Adipocyte (in vitro differentiated cells): ENCODE measurements at regions not wholly inside any gene's neighbourhood (a gene's known extent, or its start where the extent isn't known, plus 50 kb on each side); places are given as distances from the start of the nearest gene placed in this dataset.

ENCODE experiments used
- DNase-seq: peaks from one replicate; pipeline ENCODE4 v3.0.0-alpha.2; 2015; ENCODE audit warnings: low read depth
- H3K27me3 ChIP-seq: replicated peaks from 2 replicates; pipeline ENCODE4 v1.7.0; 2013; ENCODE audit warnings: mild to moderate bottlenecking, low read length, moderate library complexity; ENCODE audit not compliant: control insufficient read depth, insufficient read depth
- H3K36me3 ChIP-seq: 2 replicates; pipeline ENCODE4 v1.7.0; 2013; ENCODE audit warnings: low read length, mild to moderate bottlenecking, moderate library complexity; ENCODE audit not compliant: control insufficient read depth, insufficient read depth, severe bottlenecking
- H3K4me1 ChIP-seq: 2 replicates; pipeline ENCODE4 v1.7.0; 2013; ENCODE audit warnings: mild to moderate bottlenecking, low read length, moderate library complexity; ENCODE audit not compliant: control insufficient read depth, insufficient read depth
- H3K4me3 ChIP-seq: 2 replicates; pipeline ENCODE4 v1.7.0; 2013; ENCODE audit warnings: mild to moderate bottlenecking, low read length, moderate library complexity
- H3K9ac ChIP-seq: 2 replicates; pipeline ENCODE4 v1.7.0; 2013; ENCODE audit warnings: mild to moderate bottlenecking, low read length, moderate library complexity
- H3K9me3 ChIP-seq: 2 replicates; pipeline ENCODE4 v1.7.0; 2013; ENCODE audit warnings: mild to moderate bottlenecking, low read length, moderate library complexity; ENCODE audit not compliant: control insufficient read depth

DNA sequence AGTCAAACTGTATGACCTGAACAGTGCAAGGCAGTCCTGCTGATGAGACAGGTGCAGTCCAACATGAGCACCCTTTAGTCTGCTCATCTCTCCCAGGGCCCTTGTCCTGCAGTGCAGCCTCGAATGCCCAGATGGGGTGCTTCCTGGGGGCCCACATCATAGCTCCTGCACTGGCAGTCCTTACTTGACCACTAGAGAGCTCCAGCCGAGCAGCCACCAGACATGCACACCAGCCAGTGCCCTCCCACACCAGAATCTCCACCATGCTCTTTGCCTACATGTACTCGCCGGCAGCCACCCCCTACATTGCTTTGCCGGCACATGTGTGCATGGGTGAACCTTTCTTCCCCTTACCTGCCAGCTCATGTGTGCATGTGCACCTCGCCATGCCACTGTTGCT is 188.8 kb upstream of the GULP1 start:
- Histone ChIP-seq H3K4me1 (no peaks in the 10 kb centered on the region), H3K27me3 (no peaks in the 10 kb centered on the region), H3K36me3 (no peaks in the 10 kb centered on the region), H3K9ac (no peak overlapping the region), H3K9me3 (no peaks in the 10 kb centered on the region), H3K4me3 (no peak overlapping the region)
- no peak for DNase-seq

DNA sequence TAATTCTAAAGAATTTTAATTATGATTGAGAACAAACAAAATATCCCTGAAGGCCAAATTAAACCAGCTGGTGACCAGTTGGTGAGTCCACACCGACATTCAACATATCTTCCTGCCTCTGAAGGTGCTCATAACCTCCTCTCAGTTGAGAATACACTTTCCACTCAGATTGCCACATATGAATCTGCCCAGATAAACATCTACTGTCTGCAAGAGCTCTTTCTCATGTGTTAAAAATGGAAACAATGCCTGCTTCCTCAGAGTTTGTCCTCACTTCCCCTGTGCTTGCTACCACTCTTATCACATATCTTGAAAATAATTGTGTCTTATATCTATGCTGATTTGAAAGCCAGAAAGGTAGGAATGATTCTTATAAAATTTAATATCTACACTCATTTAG is 177.7 kb upstream of the GULP1 start:
- no peaks in the 10 kb centered on the region for H3K36me3 ChIP-seq
- H3K9me3 ChIP-seq, result no peaks in the 10 kb centered on the region
- no peak overlapping the region for H3K4me3 ChIP-seq
- no peaks in the 10 kb centered on the region for H3K27me3 ChIP-seq
- H3K4me1 ChIP-seq, result peaks cover 11% of the 10 kb centered on the region
- DNase-seq, result peak; percentile 82
- no peak overlapping the region for H3K9ac ChIP-seq

DNA sequence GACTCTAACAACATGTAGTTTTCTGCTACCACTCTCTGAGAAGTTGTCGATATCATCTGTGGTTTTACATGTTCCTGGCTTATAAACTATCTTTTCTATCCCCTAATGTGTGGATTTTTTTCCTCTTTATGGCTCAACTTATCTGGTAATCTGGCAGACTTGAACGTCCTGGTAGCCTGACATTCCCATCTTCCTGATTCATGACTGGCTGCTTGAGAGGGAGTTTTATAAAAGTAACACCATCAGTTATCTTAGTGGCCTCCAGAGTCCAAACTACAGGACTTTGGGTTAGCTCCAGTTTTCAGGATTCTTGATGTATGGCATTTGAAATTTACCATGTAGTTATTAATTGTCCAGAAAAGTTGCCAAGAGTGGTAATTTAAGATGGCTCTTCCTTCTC is 174.0 kb upstream of the GULP1 start:
- H3K4me3 ChIP-seq, result no peak overlapping the region
- no peaks in the 10 kb centered on the region for H3K36me3 ChIP-seq
- no peak overlapping the region for H3K9ac ChIP-seq
- no peaks in the 10 kb centered on the region for H3K9me3 ChIP-seq
- peaks cover 11% of the 10 kb centered on the region for H3K4me1 ChIP-seq
- H3K27me3 ChIP-seq, result no peaks in the 10 kb centered on the region
- no peak for DNase-seq

DNA sequence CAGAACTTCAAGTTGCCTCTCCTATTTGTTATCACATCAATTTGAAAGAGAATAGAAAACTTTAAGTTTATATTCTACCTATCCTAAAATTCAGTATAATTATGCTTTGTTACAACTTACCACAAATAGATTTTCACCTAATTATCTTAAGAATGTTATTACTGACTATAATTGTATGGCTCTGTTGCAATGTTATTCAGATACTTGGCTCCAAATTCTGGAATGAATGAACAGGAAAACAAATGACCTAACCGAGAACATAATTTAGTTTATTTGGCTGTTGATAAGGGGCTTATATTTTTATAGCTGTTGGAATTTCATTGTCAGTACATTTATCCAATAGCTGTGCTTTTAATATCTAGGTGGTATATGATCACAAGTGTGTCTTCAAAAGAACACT is 173.2 kb upstream of the GULP1 start:
- H3K4me3 ChIP-seq, result no peak overlapping the region
- DNase-seq, result peak; percentile 16

DNA sequence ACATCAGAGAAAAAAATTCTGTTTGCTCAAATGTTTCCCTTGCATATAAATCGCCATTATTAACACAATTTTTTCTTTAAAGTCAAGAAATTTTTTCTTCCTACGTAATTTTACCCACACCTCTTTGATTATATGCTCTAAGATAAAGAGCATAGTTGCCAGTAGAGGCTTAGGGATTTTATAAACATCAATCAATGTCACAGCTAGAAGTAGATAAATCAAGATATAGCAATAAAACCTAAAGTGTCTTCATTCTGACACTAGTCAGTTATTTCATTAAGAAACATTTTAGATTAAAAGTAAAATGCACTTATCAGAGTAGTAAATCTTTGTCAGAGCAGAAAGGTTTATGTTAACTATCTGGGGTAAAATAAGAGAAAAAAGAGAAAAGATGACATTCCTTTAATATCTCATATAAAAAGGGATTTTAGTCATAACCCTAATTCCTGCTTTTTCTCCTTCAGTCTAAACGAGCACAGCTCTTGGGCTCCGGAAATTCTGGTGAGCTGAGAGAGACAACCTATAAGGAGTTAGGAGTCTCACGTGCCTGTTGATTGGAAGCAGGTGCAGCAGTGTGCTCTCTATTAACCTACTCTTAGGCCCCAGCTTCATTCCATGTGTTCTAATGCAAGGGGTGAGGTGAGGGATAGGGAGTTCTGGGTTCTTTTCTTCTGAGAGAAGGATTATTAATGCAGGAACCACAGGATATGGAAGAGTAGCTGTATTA is 172.4 kb upstream of the GULP1 start:
- Histone ChIP-seq H3K27me3 (no peaks in the 10 kb centered on the region), H3K9ac (no peak overlapping the region), H3K9me3 (no peaks in the 10 kb centered on the region), H3K36me3 (no peaks in the 10 kb centered on the region), H3K4me3 (no peak overlapping the region), H3K4me1 (peaks cover 11% of the 10 kb centered on the region)
- DNase-seq, result no peak

More for the DNA sequence above, 173.2 kb upstream of the GULP1 start:
- Histone ChIP-seq H3K27me3 (no peaks in the 10 kb centered on the region), H3K4me1 (peaks cover 11% of the 10 kb centered on the region), H3K36me3 (no peaks in the 10 kb centered on the region), H3K9me3 (no peaks in the 10 kb centered on the region), H3K9ac (no peak overlapping the region)

DNA sequence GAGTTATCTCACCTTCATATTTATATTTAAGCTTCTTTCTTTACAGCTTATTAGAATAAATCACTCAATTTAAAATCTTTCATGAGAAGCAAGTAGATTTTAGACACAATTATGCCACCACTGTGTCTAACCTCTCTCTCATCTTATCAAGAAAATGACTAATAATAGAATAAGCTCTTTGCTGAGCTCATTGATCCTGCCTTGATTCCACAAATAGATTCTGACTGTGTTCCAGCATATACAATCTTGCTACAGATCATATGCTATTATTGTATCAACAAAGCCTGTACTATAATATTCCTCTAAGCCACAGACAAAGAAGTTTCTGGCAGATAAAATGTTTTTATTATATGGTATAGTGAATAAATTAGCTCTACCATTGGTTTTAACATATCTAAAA is 168.7 kb upstream of the GULP1 start:
- H3K9me3 ChIP-seq, result no peaks in the 10 kb centered on the region
- no peaks in the 10 kb centered on the region for H3K27me3 ChIP-seq
- H3K9ac ChIP-seq, result no peak overlapping the region
- DNase-seq, result no peak
- no peak overlapping the region for H3K4me3 ChIP-seq
- no peaks in the 10 kb centered on the region for H3K36me3 ChIP-seq
- H3K4me1 ChIP-seq, result peaks cover 9% of the 10 kb centered on the region

DNA sequence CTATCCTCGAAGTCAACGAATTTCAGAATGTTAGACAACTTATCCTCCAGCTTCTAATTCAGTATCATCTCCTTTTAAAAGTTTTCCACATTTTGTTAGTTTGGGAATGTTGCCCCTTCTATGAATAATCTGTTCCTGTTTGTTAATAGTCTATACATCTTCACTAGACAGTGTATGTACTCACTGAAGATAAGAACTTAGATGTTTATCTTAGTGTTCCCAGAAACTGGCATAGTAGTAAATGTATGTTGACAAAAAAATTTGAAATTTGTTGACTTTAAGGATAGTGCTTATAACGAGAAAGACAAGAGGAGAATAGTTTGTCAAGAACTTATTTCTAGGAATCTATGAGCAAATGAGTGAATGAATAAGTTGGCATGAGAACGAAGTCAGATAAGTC is 162.0 kb upstream of the GULP1 start:
- DNase-seq, result no peak

DNA sequence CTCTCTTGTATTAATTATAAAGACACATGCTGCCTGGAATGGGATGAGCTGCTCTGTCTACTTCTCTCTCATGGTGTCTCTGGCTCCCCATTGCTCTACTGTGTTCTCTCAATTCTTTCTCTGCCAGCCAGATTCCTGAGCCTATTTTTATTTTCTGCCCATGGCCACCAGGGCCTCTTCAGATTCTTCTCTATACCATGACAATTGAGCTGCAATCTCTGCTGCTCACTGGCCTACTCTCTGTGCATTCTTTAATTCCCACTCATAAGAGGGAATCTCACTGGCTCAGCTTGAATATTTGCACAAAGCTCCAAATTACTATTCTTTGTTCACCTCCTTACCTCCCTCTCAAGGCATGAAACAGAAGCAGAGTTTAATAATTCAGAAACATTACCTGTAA is 161.4 kb upstream of the GULP1 start:
- no peaks in the 10 kb centered on the region for H3K36me3 ChIP-seq
- no peaks in the 10 kb centered on the region for H3K9me3 ChIP-seq
- peaks cover 5% of the 10 kb centered on the region for H3K4me1 ChIP-seq
- DNase-seq, result peak; percentile 12
- no peaks in the 10 kb centered on the region for H3K27me3 ChIP-seq
- H3K9ac ChIP-seq, result no peak overlapping the region
- H3K4me3 ChIP-seq, result no peak overlapping the region

More for the DNA sequence above, 162.0 kb upstream of the GULP1 start:
- no peaks in the 10 kb centered on the region for H3K27me3 ChIP-seq
- H3K9ac ChIP-seq, result no peak overlapping the region
- H3K4me3 ChIP-seq, result no peak overlapping the region
- peaks cover 5% of the 10 kb centered on the region for H3K4me1 ChIP-seq
- no peaks in the 10 kb centered on the region for H3K9me3 ChIP-seq
- H3K36me3 ChIP-seq, result no peaks in the 10 kb centered on the region

DNA sequence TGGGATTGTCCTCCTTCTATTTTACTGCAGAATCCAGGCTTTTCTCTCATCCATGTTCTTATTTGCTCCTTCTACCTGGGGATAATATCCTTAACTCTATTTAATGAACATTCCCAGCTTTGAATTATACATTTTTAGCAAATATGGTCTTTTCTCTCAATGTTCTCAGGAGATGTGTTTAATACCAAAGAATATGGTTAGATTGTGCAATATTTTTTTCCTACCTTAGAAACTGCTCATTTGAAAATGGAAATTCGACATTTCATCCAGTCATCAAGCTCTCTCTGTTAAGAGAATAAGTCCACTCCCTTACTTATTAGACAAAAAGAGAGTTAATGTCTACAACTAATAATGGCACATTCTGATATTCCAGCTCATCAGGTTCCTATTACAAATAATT is 160.4 kb upstream of the GULP1 start:
- Histone ChIP-seq H3K27me3 (no peaks in the 10 kb centered on the region), H3K36me3 (no peaks in the 10 kb centered on the region), H3K9ac (no peak overlapping the region), H3K4me3 (no peak overlapping the region), H3K9me3 (no peaks in the 10 kb centered on the region), H3K4me1 (peaks cover 5% of the 10 kb centered on the region)
- DNase-seq, result no peak

DNA sequence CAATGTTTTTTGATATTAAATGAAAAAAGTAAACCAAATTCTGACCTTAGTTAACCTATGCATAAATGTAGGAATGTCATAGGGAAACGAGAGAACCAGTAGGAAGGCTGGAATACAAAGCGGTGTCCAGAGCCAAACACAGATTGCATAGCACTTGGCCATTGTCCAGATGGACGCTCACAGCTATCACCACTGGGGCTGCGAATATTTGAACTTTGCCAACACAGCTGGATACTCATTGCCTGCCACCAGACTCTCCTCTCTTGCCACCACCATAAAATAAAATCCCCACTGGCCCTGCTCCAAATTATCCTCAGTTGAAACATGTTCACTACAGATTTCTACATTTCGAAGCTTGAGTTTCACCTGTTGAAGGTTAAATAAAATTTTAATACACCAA is 159.3 kb upstream of the GULP1 start:
- Histone ChIP-seq H3K36me3 (no peaks in the 10 kb centered on the region), H3K27me3 (no peaks in the 10 kb centered on the region), H3K9me3 (no peaks in the 10 kb centered on the region), H3K4me3 (no peak overlapping the region), H3K9ac (no peak overlapping the region), H3K4me1 (peaks cover 5% of the 10 kb centered on the region)
- no peak for DNase-seq

DNA sequence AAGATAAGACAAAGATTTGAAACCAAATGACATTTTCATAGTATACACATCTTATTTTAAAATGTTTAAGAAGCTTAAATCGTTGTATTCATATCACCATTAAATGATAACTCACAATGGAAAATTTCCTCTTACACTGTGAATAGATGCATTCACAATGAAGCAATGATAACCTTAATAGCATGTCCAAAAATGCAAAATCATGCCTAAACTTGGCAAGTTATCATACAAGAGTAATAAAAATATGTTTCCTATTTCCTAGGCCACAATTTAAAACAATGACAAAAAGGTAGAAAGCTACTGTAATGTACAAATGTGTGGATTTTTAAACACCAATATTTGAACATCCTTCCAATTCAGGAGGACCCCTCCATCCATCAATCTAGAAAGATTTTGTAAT is 157.4 kb upstream of the GULP1 start:
- H3K9ac ChIP-seq, result no peak overlapping the region
- H3K4me3 ChIP-seq, result no peak overlapping the region
- H3K27me3 ChIP-seq, result no peaks in the 10 kb centered on the region
- no peaks in the 10 kb centered on the region for H3K9me3 ChIP-seq
- peaks cover 5% of the 10 kb centered on the region for H3K4me1 ChIP-seq
- DNase-seq, result no peak
- no peaks in the 10 kb centered on the region for H3K36me3 ChIP-seq

DNA sequence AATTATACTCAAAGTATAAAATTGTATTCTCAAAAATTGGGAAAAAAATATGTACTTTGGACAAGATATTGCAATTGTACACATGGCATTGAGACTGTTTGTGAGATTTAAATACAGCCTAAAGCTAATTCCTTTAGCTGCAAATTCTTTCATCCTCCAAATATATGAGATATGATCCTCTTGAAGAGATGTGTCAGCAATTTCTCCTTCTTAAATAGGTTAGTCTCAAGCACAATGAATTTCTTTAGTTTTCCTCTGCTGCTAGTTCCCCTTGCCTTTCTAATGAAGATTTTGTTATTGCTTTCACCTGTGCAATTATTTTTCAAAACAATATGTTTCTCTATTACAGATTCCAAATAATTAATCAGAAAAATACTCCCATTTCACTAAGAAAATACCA is 153.4 kb upstream of the GULP1 start:
- DNase-seq, result no peak
- no peaks in the 10 kb centered on the region for H3K27me3 ChIP-seq
- no peak overlapping the region for H3K9ac ChIP-seq
- no peak overlapping the region for H3K4me3 ChIP-seq
- no peaks in the 10 kb centered on the region for H3K9me3 ChIP-seq
- no peaks in the 10 kb centered on the region for H3K36me3 ChIP-seq
- peaks cover 17% of the 10 kb centered on the region for H3K4me1 ChIP-seq
